Neuronal stem cell (in vitro differentiated cells): ENCODE measurements at regions not wholly inside any gene's neighbourhood (a gene's known extent, or its start where the extent isn't known, plus 50 kb on each side); places are given as distances from the start of the nearest gene placed in this dataset.

ENCODE experiments used
- DNase-seq: peaks from one replicate; pipeline ENCODE4 v3.0.0-alpha.2; 2013; ENCODE audit warnings: low spot score
- H2AFZ ChIP-seq: one replicate; pipeline ENCODE4 v1.6.1; 2013; ENCODE audit warnings: mild to moderate bottlenecking, low read length, inconsistent platforms
- H2AK5ac ChIP-seq: 2 replicates; pipeline ENCODE4 v1.6.1; 2013; ENCODE audit warnings: low read depth, mild to moderate bottlenecking, inconsistent platforms, low read length, moderate library complexity, mixed read lengths
- H2BK120ac ChIP-seq: 2 replicates; pipeline ENCODE4 v1.6.1; 2013; ENCODE audit warnings: low read depth, mild to moderate bottlenecking, inconsistent platforms, low read length, moderate library complexity, mixed read lengths
- H2BK12ac ChIP-seq: one replicate; pipeline ENCODE4 v1.6.1; 2013; ENCODE audit warnings: low read length, inconsistent platforms
- H2BK15ac ChIP-seq: 2 replicates; pipeline ENCODE4 v1.6.1; 2013; ENCODE audit warnings: mild to moderate bottlenecking, low read length, inconsistent platforms, mixed read lengths
- H2BK5ac ChIP-seq: one replicate; pipeline ENCODE4 v1.6.1; 2013; ENCODE audit warnings: inconsistent platforms, mild to moderate bottlenecking, low read length, moderate library complexity
- H3K14ac ChIP-seq: one replicate; pipeline ENCODE4 v1.6.1; 2013; ENCODE audit warnings: low read length, inconsistent platforms
- H3K18ac ChIP-seq: 2 replicates; pipeline ENCODE4 v1.6.1; 2013; ENCODE audit warnings: low read length, inconsistent platforms
- H3K23ac ChIP-seq: 2 replicates; pipeline ENCODE4 v1.6.1; 2013; ENCODE audit warnings: low read depth, mild to moderate bottlenecking, mixed read lengths, low read length, inconsistent platforms; ENCODE audit not compliant: poor library complexity
- H3K27ac ChIP-seq: replicated peaks from 3 replicates; pipeline ENCODE4 v1.5.1; 2013; ENCODE audit warnings: low read length, inconsistent platforms
- H3K27me3 ChIP-seq, 3 experiments: 2 replicates each; pipeline ENCODE4 v1.6.1; 2013; ENCODE audit warnings: low read length in 3 of 3, mild to moderate bottlenecking in 2 of 3, inconsistent platforms in 1 of 3, low read depth in 1 of 3, mixed read lengths in 1 of 3, moderate library complexity in 1 of 3; ENCODE audit not compliant: control insufficient read depth in 3 of 3, insufficient read depth in 3 of 3
- H3K36me3 ChIP-seq, 2 donors: replicated peaks in 1 of 2; 2 replicates each; pipeline ENCODE4 v1.6.1; 2013; ENCODE audit warnings: low read length in 2 of 2; ENCODE audit not compliant: control insufficient read depth in 2 of 2, insufficient read depth in 2 of 2
- H3K4ac ChIP-seq: 2 replicates; pipeline ENCODE4 v1.6.1; 2013; ENCODE audit warnings: inconsistent platforms, mild to moderate bottlenecking, low read length, moderate library complexity
- H3K4me1 ChIP-seq, 2 donors: 1 replicate in 1 of 2; 2 replicates in 1 of 2; pipeline ENCODE4 v1.6.1; 2013; ENCODE audit warnings: low read length in 2 of 2, low read depth in 1 of 2; ENCODE audit not compliant: control insufficient read depth in 2 of 2, insufficient read depth in 1 of 2
- H3K4me2 ChIP-seq: one replicate; pipeline ENCODE4 v1.6.1; 2013; ENCODE audit warnings: mild to moderate bottlenecking, low read length, inconsistent platforms; ENCODE audit not compliant: insufficient read depth, poor library complexity, severe bottlenecking
- H3K4me3 ChIP-seq, 2 donors: 2 replicates each; pipeline ENCODE4 v1.5.1; 2013; ENCODE audit warnings: low read length in 2 of 2, mild to moderate bottlenecking in 2 of 2, inconsistent platforms in 1 of 2, moderate library complexity in 1 of 2
- H3K79me1 ChIP-seq: one replicate; pipeline ENCODE4 v1.6.1; 2013; ENCODE audit warnings: low read depth, mild to moderate bottlenecking, inconsistent platforms, low read length, moderate library complexity
- H3K9ac ChIP-seq: one replicate; pipeline ENCODE4 v1.6.1; 2013; ENCODE audit warnings: mild to moderate bottlenecking, low read depth, low read length, inconsistent platforms; ENCODE audit not compliant: poor library complexity
- H3K9me3 ChIP-seq, 2 donors: replicated peaks in 1 of 2; 2 replicates each; pipeline versions ENCODE3 to v1.6.1; 2013; ENCODE audit warnings: low read length in 2 of 2, mild to moderate bottlenecking in 2 of 2, inconsistent platforms in 1 of 2, low read depth in 1 of 2, mixed read lengths in 1 of 2, moderate library complexity in 1 of 2; ENCODE audit not compliant: control insufficient read depth in 2 of 2, insufficient read depth in 1 of 2
- H4K8ac ChIP-seq: one replicate; pipeline ENCODE4 v1.6.1; 2013; ENCODE audit warnings: low read depth, mild to moderate bottlenecking, inconsistent platforms, low read length, moderate library complexity
- H4K91ac ChIP-seq: one replicate; pipeline ENCODE4 v1.6.1; 2013; ENCODE audit warnings: low read length, low read depth, mild to moderate bottlenecking, inconsistent platforms; ENCODE audit not compliant: poor library complexity
- WGBS, 2 donors: extraction: QIAGEN DNeasy Blood & Tissue Kit; methylation state at CpG; one replicate each; pipeline ENCODE4 v1.1.7; 2013; ENCODE audit warnings: missing lambda C conversion rate in 2 of 2, mixed read lengths in 1 of 2; ENCODE audit not compliant: insufficient read length in 2 of 2, insufficient replicate concordance in 1 of 2; ENCODE audit errors: extremely low coverage in 2 of 2; 5-methylcytosine and 5-hydroxymethylcytosine counted together

DNA sequence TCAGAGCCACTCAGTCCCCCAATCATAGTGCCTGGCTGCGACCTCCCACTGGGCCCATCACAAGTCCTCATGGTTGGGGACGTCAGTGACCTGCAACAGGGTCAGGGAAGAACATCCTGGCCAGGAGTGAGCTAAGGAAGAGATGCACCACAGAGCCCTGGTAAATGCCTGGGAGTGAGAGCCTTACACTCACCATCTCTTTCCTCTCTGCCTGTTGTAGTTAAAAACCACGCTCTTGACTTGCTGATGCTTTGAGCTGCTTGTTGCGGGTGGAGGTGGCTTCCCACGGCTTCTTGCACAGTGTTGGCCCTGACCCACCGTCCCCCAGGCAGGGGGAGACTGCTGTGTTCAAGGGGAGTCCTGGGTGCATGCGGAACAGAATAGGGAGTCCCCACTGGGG is 91.1 kb upstream of the RGMA start:
- H3K4me3 ChIP-seq, result peak overlapping the region in 1 of 2 donors; percentile 11
- H3K27ac ChIP-seq, result no peak overlapping the region
- peak overlapping the region; percentile 40 for H2AK5ac ChIP-seq
- H3K18ac ChIP-seq, result peak overlapping the region; percentile 92
- peak overlapping the region; percentile 23 for H2BK15ac ChIP-seq
- no CpG with 5 or more reads among the region's 7 CpGs for WGBS, 2 donors
- H3K36me3 ChIP-seq, result no peaks in the 10 kb centered on the region
- peak overlapping the region; percentile 88 for H4K8ac ChIP-seq
- H2BK12ac ChIP-seq, result peak overlapping the region; percentile 88
- H2AFZ ChIP-seq, result peak overlapping the region; percentile 86
- peaks cover 30 to 31% of the 10 kb centered on the region in 2 donors for H3K4me1 ChIP-seq
- H4K91ac ChIP-seq, result no peak overlapping the region
- H3K14ac ChIP-seq, result peak overlapping the region; percentile 42
- peaks cover 0 to under 1% of the 10 kb centered on the region in 2 donors for H3K9me3 ChIP-seq
- H3K79me1 ChIP-seq, result no peaks in the 10 kb centered on the region
- no peak overlapping the region for H3K4me2 ChIP-seq
- H2BK120ac ChIP-seq, result peak overlapping the region; percentile 58
- H3K4ac ChIP-seq, result no peak overlapping the region
- H3K23ac ChIP-seq, result peak overlapping the region; percentile 43
- no peaks in the 10 kb centered on the region for H3K27me3 ChIP-seq
- DNase-seq, result no peak
- peak overlapping the region; percentile 85 for H3K9ac ChIP-seq
- H2BK5ac ChIP-seq, result peak overlapping the region; percentile 57

- Histone ChIP-seq H3K4me2 (no peak overlapping the region), H2AFZ (peak overlapping the region; percentile 86), H3K4me1 (peaks cover 30 to 31% of the 10 kb centered on the region in 2 donors), H3K27me3 (no peaks in the 10 kb centered on the region), H3K14ac (peak overlapping the region; percentile 42), H3K27ac (no peak overlapping the region), H3K18ac (peak overlapping the region; percentile 92), H3K4ac (no peak overlapping the region), H2AK5ac (peak overlapping the region; percentile 40), H4K91ac (no peak overlapping the region), H2BK15ac (peak overlapping the region; percentile 23), H3K9ac (peak overlapping the region; percentile 85), H2BK12ac (peak overlapping the region; percentile 88), H4K8ac (peak overlapping the region; percentile 88), H3K79me1 (no peaks in the 10 kb centered on the region), H3K4me3 (no peak overlapping the region), H3K23ac (peak overlapping the region; percentile 43), H3K9me3 (peaks cover 0 to 5% of the 10 kb centered on the region in 2 donors), H2BK120ac (peak overlapping the region; percentile 58), H3K36me3 (no peaks in the 10 kb centered on the region), H2BK5ac (no peak overlapping the region)
- DNase-seq, result no peak
- WGBS, 2 donors, result no CpG with 5 or more reads among the region's 17 CpGs
Observed at GRCh38 chr15:93179700-93180102, 90.7 kb upstream of the RGMA start.

DNA sequence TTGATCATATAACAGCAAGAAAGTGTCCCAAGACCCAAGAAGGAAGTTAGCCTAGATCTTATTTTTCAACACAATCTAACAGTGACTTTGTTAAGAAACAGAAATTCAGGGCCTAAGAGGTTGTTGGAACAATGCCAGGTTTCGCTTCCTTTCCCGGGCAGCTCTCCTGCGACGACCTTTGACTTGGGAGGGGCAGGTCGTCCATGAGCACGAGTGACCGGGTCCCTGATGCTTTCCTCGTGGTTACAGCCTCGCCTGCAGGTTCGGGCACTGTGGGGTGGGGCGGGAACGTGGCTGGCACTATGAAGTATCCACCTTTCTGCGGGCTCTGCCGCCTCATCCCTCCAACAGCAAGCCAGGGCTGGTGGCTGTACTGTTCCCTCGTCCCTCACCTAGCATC is 90.1 kb upstream of the RGMA start:
- Histone ChIP-seq H4K8ac (no peak overlapping the region), H3K23ac (no peak overlapping the region), H2BK15ac (peak overlapping the region; percentile 23), H2BK120ac (no peak overlapping the region), H3K4me1 (peaks cover 30 to 31% of the 10 kb centered on the region in 2 donors), H2AK5ac (peak overlapping the region; percentile 31), H2AFZ (peak overlapping the region; percentile 86), H3K4me3 (no peak overlapping the region), H3K36me3 (no peaks in the 10 kb centered on the region), H4K91ac (peak overlapping the region; percentile 56), H3K18ac (peak overlapping the region; percentile 89), H3K9ac (no peak overlapping the region), H3K27ac (no peak overlapping the region), H3K9me3 (peaks cover 0 to 11% of the 10 kb centered on the region in 2 donors), H3K79me1 (no peaks in the 10 kb centered on the region), H3K4me2 (no peak overlapping the region), H3K14ac (no peak overlapping the region), H3K4ac (no peak overlapping the region), H2BK5ac (no peak overlapping the region), H2BK12ac (no peak overlapping the region), H3K27me3 (no peaks in the 10 kb centered on the region)
- no CpG with 5 or more reads among the region's 15 CpGs for WGBS, 2 donors
- DNase-seq, result no peak

DNA sequence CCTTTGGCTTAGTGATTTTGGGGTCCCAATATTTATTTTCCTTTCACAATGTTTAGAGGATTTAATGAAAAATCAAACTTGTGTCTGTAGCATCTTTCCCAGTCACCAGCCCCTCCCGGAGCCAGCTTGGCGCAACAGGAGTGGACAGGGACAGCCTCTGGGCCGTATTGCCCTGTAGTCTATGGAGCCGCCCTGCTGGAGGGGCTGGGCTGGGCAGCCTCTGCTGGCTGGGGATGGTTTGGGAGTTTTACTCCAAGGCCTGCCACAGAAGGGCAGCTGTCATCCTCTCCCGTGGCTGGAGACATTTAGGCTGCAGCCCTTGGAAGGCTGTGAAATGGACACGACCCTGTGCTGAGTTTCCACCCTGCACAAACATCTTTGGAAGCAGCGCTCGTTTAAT is 89.4 kb upstream of the RGMA start:
- no peak overlapping the region for H2BK12ac ChIP-seq
- H4K91ac ChIP-seq, result no peak overlapping the region
- H3K27me3 ChIP-seq, result no peaks in the 10 kb centered on the region

More for the DNA sequence above, 89.4 kb upstream of the RGMA start:
- DNase-seq, result no peak
- Histone ChIP-seq H2AK5ac (peak overlapping the region; percentile 83), H2BK120ac (no peak overlapping the region), H4K8ac (no peak overlapping the region), H3K4ac (no peak overlapping the region), H3K36me3 (no peaks in the 10 kb centered on the region), H2BK5ac (no peak overlapping the region), H3K9ac (no peak overlapping the region), H2AFZ (no peak overlapping the region), H3K14ac (peak overlapping the region; percentile 17), H3K9me3 (peaks cover 0 to 13% of the 10 kb centered on the region in 2 donors), H3K27ac (no peak overlapping the region), H3K4me1 (peaks cover 30 to 31% of the 10 kb centered on the region in 2 donors), H3K23ac (no peak overlapping the region), H3K4me3 (no peak overlapping the region), H2BK15ac (no peak overlapping the region), H3K18ac (peak overlapping the region; percentile 59), H3K79me1 (no peaks in the 10 kb centered on the region), H3K4me2 (no peak overlapping the region)
- WGBS, 2 donors, result no CpG with 5 or more reads among the region's 8 CpGs
